Endothelial cell of umbilical vein (primary cell): ENCODE measurements at regions not wholly inside any gene's neighbourhood (a gene's known extent, or its start where the extent isn't known, plus 50 kb on each side); places are given as distances from the start of the nearest gene placed in this dataset.

ENCODE experiments used
- BruUV-seq: library from RNA; stranded (reverse); fragments of 400-500 nt; replicated peaks from 2 replicates; lab custom pipeline; 2021; lab: Mats Ljungman, UMichigan
- CTCF ChIA-PET: fragments of 300-600, 350-600 bp; sonication (Branson Sonifier 250); formaldehyde crosslinking; loops from one replicate; lab custom pipeline; 2021; ENCODE audit warnings: antibody characterized with exemption, inconsistent platforms; lab: Charles Lee
- POLR2A ChIA-PET: fragments of 300-600, 350-600 bp; sonication (Branson Sonifier 250); formaldehyde crosslinking; loops from one replicate; lab custom pipeline; 2021; ENCODE audit warnings: antibody characterized with exemption, inconsistent platforms; lab: Charles Lee
- DNase-seq: peaks from one replicate; pipeline ENCODE4 v3.0.0-alpha.2; 2011; ENCODE audit warnings: low read depth, low spot score
- FAIRE-seq: peaks from 2 replicates; lab custom pipeline; 2011; peaks lifted over from hg19 to GRCh38; lab: Jason Lieb, UNC
- H2AFZ ChIP-seq: 2 replicates; pipeline ENCODE4 v1.6.0; 2012; ENCODE audit warnings: low read depth, low read length, control low read depth, inconsistent platforms
- H3K27ac ChIP-seq: 2 replicates; pipeline ENCODE4 v1.5.1; 2011; ENCODE audit warnings: low read depth, mild to moderate bottlenecking, control low read depth, low read length, moderate library complexity; ENCODE audit not compliant: insufficient read depth
- H3K27me3 ChIP-seq, 2 experiments: 2 replicates each; pipeline versions ENCODE4 v1.6.0 to v1.6.1; 2011; ENCODE audit warnings: low read length in 2 of 2, mixed read lengths in 1 of 2; ENCODE audit not compliant: control insufficient read depth in 2 of 2, insufficient read depth in 2 of 2
- H3K36me3 ChIP-seq, 2 experiments: 2 replicates in 1 of 2; 3 replicates in 1 of 2; pipeline ENCODE4 v1.5.1; 2011; ENCODE audit warnings: low read length in 2 of 2, mild to moderate bottlenecking in 1 of 2, moderate library complexity in 1 of 2; ENCODE audit not compliant: control insufficient read depth in 2 of 2, insufficient read depth in 2 of 2; ENCODE audit errors: extremely low read depth in 1 of 2
- H3K4me1 ChIP-seq: 3 replicates; pipeline ENCODE4 v1.5.1; 2011; ENCODE audit warnings: mild to moderate bottlenecking, low read length; ENCODE audit not compliant: control insufficient read depth, insufficient read depth; ENCODE audit errors: extremely low read depth
- H3K4me2 ChIP-seq: 2 replicates; pipeline ENCODE4 v1.6.1; 2011; ENCODE audit warnings: low read length, control low read depth, mixed read lengths; ENCODE audit not compliant: insufficient read depth
- H3K4me3 ChIP-seq, 3 experiments: fragments of 200-600 bp in 1 of 3; sonication (generic), shearing (Covaris generic) in 1 of 3; replicated peaks in 1 of 3; 2 replicates each; pipeline ENCODE4 v1.5.1; 2011 to 2016; ENCODE audit warnings: control low read depth in 3 of 3, low read length in 3 of 3, mild to moderate bottlenecking in 2 of 3, inconsistent platforms in 1 of 3, low read depth in 1 of 3, moderate library complexity in 1 of 3; ENCODE audit not compliant: insufficient read depth in 1 of 3
- H3K79me2 ChIP-seq: 2 replicates; pipeline ENCODE4 v1.6.0; 2012; ENCODE audit warnings: low read length, inconsistent platforms; ENCODE audit not compliant: control insufficient read depth, insufficient read depth
- H3K9ac ChIP-seq: replicated peaks from 2 replicates; pipeline ENCODE3; 2011; ENCODE audit warnings: low read length, control low read depth; ENCODE audit not compliant: insufficient read depth; ENCODE audit errors: extremely low read depth
- H3K9me1 ChIP-seq: replicated peaks from 3 replicates; pipeline ENCODE4 v1.6.0; 2011; ENCODE audit warnings: mild to moderate bottlenecking, low read length; ENCODE audit not compliant: control insufficient read depth, insufficient read depth; ENCODE audit errors: extremely low read depth
- H3K9me3 ChIP-seq: replicated peaks from 2 replicates; pipeline ENCODE4 v1.5.1; 2012; ENCODE audit warnings: low read length, inconsistent platforms; ENCODE audit not compliant: control insufficient read depth, insufficient read depth
- H4K20me1 ChIP-seq: replicated peaks from 2 replicates; pipeline ENCODE3; 2011; ENCODE audit warnings: mild to moderate bottlenecking, low read length; ENCODE audit not compliant: control insufficient read depth, insufficient read depth; ENCODE audit errors: extremely low read depth
- CTCF ChIP-seq, 2 donors: IDR thresholded peaks; 1 replicate in 1 of 2; 2 replicates in 1 of 2; pipeline ENCODE4 v1.5.1; 2011; ENCODE audit warnings: low read length in 2 of 2, mild to moderate bottlenecking in 2 of 2, moderate library complexity in 2 of 2, control low read depth in 1 of 2, inconsistent platforms in 1 of 2, low read depth in 1 of 2; ENCODE audit not compliant: insufficient read depth in 1 of 2; ENCODE audit errors: extremely low read depth in 1 of 2
- EZH2 ChIP-seq: IDR thresholded peaks from 2 replicates; pipeline ENCODE4 v1.6.1; 2012; ENCODE audit warnings: borderline replicate concordance, low read depth, mild to moderate bottlenecking, moderate library complexity, low read length, inconsistent platforms; ENCODE audit not compliant: severe bottlenecking
- FOS ChIP-seq: IDR thresholded peaks from 2 replicates; pipeline ENCODE4 v1.6.1; 2011; ENCODE audit warnings: mild to moderate bottlenecking, low read length, moderate library complexity, borderline replicate concordance; ENCODE audit not compliant: insufficient read depth
- GATA2 ChIP-seq: IDR thresholded peaks from 2 replicates; pipeline ENCODE4 v1.7.0; 2011; ENCODE audit warnings: low read depth, mild to moderate bottlenecking, moderate library complexity, mixed read lengths, low read length; ENCODE audit not compliant: insufficient read length, insufficient read depth
- JUN ChIP-seq: IDR thresholded peaks from 2 replicates; pipeline ENCODE4 v1.6.1; 2011; ENCODE audit warnings: borderline replicate concordance, low read depth; ENCODE audit not compliant: insufficient read length, insufficient read depth
- MAX ChIP-seq: IDR thresholded peaks from 2 replicates; pipeline ENCODE4 v1.6.1; 2011; ENCODE audit not compliant: insufficient read depth, insufficient read length
- MYC ChIP-seq: IDR thresholded peaks from one replicate; pipeline ENCODE4 v1.6.1; 2011; ENCODE audit warnings: mild to moderate bottlenecking, low read depth, low read length
- POLR2A ChIP-seq: IDR thresholded peaks from 2 replicates; pipeline ENCODE4 v1.6.1; 2012; ENCODE audit warnings: low read depth, mild to moderate bottlenecking, control low read depth, low read length
- POLR2AphosphoS5 ChIP-seq: IDR thresholded peaks from 2 replicates; pipeline ENCODE4 v1.6.1; 2012; ENCODE audit warnings: low read depth, mild to moderate bottlenecking, control low read depth, low read length, moderate library complexity; ENCODE audit not compliant: insufficient read depth
- dilution Hi-C: fragments of 300-500 bp; cut with MboI; formaldehyde crosslinking; loops from one replicate; pipeline ENCODE4 v1.15.0; 2019; ENCODE audit warnings: low sequenced_read_pairs; ENCODE audit not compliant: extremely low pct_ligation_motif_present
- intact Hi-C: fragments of 100-400 bp; cut with micrococcal nuclease; formaldehyde crosslinking; loops from one replicate; pipeline ENCODE4 v1.10.0; 2022

- Histone ChIP-seq H3K4me3 (no peak overlapping the region), H4K20me1 (no peaks in the 10 kb centered on the region), H3K79me2 (no peaks in the 10 kb centered on the region), H3K4me1 (peaks cover 26% of the 10 kb centered on the region), H3K27ac (no peak overlapping the region), H3K9me3 (no peaks in the 10 kb centered on the region), H2AFZ (no peak overlapping the region), H3K27me3 (no peaks in the 10 kb centered on the region), H3K36me3 (no peaks in the 10 kb centered on the region), H3K9ac (no peak overlapping the region), H3K4me2 (peak overlapping the region; percentile 27), H3K9me1 (no peaks in the 10 kb centered on the region)
- dilution Hi-C loops (no loop called here), intact Hi-C loops (no loop called here)
- BruUV-seq: no TSS peak
- CTCF ChIA-PET: interaction anchor here (1.6 kb wide), 1 partner anchor 11 kb away, joined by 3 read pairs; no protein-coding TSS in a partner anchor
- DNase-seq (peak; percentile 44), FAIRE-seq (no peak)
- POLR2A ChIA-PET: no interaction called here
- no peak for TF ChIP-seq JUN
- TF ChIP-seq MAX: no peak
- no peak for TF ChIP-seq EZH2
- TF ChIP-seq GATA2: no peak
- TF ChIP-seq FOS: no peak
- TF ChIP-seq POLR2A: no peak
- TF ChIP-seq POLR2AphosphoS5: no peak
- TF ChIP-seq CTCF (IDR thresholded peaks at IDR 0.05; ENCODE audit: extremely low read depth in 1 of 2, insufficient read depth in 1 of 2, low read depth in 1 of 2, low read length in 2 of 2): no peak
- TF ChIP-seq MYC: no peak
Measured at GRCh38 chr3:115347737-115348136, 200.6 kb upstream of the ZBTB20 start.
